ENCODE measurements at regions not wholly inside any gene's neighbourhood (a gene's known extent, or its start where the extent isn't known, plus 50 kb on each side); places are given as distances from the start of the nearest gene placed in this dataset.

DNA sequence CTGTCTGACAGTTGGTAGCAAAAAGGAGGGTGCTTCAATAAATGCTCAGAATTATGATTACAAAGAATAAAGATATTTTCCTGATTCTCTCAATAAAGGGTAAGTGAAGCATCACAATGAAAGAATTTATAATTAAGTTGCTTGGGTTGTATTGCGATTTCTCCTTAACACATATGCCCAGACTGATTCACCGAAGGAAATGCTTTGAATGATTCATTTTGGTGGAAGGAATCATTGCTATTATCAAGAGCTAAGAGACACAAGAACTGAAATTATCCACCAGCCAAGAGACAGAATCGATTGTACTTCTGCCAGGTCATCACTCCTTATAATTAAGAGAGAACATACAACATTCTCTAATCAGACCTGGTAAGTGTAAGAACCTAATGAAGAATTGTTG lies 301.4 kb downstream of the NR4A2 start:
- Mint-ChIP-seq H3K27ac (no peak overlapping the region), H3K36me3 (ENCODE audit: low read depth) (no peaks in the 10 kb centered on the region), H3K4me1 (no peaks in the 10 kb centered on the region), H3K4me3 (no peak overlapping the region), H3K27me3 (ENCODE audit: low read depth, poor library complexity) (no peaks in the 10 kb centered on the region), H3K9me3 (no peaks in the 10 kb centered on the region)
- no peak for TF ChIP-seq CTCF (IDR thresholded peaks at IDR 0.05)
- DNase-seq = no peak

DNA sequence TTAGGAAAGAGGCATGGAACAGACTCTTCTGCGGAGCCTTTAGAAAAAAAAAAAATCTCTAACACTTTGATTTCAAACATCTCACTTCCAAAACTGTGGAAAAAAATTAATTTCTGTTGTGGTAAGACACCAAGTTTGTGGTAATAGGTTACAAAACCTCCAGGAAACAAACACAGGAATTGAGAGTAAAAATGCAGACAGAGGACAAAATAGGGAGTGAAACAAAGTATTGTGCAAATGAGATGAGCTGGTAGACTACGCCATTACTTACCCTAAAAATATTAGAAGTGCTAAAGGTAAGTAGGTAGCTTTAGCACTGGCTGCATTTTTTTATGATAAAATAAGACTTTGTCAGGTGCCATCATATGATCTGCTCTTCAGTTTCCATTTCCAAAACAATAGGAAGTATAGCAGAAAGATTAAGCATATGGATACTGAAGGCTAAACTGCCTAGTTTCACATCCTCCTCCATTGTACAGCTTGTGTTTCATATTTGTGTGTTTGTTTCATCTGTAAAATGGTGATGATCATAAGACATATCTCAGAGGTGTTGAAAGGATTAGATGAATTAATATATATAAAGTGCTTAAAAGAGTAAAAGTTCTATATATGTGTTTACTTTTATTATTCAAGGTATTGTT lies 309.2 kb downstream of the NR4A2 start:
- no peak for DNase-seq
- Mint-ChIP-seq H3K36me3 (ENCODE audit: low read depth) (no peaks in the 10 kb centered on the region), H3K4me1 (no peaks in the 10 kb centered on the region), H3K27ac (no peak overlapping the region), H3K4me3 (no peak overlapping the region), H3K27me3 (ENCODE audit: low read depth, poor library complexity) (no peaks in the 10 kb centered on the region), H3K9me3 (no peaks in the 10 kb centered on the region)
- TF ChIP-seq CTCF (IDR thresholded peaks at IDR 0.05) = no peak

- H3K36me3 Mint-ChIP-seq (ENCODE audit: low read depth) = no peaks in the 10 kb centered on the region
- TF ChIP-seq CTCF (IDR thresholded peaks at IDR 0.05) = no peak
- H3K4me1 Mint-ChIP-seq = no peaks in the 10 kb centered on the region
- no peak overlapping the region for H3K27ac Mint-ChIP-seq
- DNase-seq = no peak
- H3K27me3 Mint-ChIP-seq (ENCODE audit: low read depth, poor library complexity) = no peaks in the 10 kb centered on the region
- no peaks in the 10 kb centered on the region for H3K9me3 Mint-ChIP-seq
- no peak overlapping the region for H3K4me3 Mint-ChIP-seq
Measured at GRCh38 chr2:156021146-156022040, 311.1 kb downstream of the NR4A2 start.

- H3K27me3 Mint-ChIP-seq (ENCODE audit: low read depth, poor library complexity) = no peaks in the 10 kb centered on the region
- H3K36me3 Mint-ChIP-seq (ENCODE audit: low read depth) = no peaks in the 10 kb centered on the region
- H3K27ac Mint-ChIP-seq = no peak overlapping the region
- no peak for DNase-seq
- H3K4me3 Mint-ChIP-seq = no peak overlapping the region
- TF ChIP-seq CTCF (IDR thresholded peaks at IDR 0.05) = no peak
- H3K9me3 Mint-ChIP-seq = no peaks in the 10 kb centered on the region
- H3K4me1 Mint-ChIP-seq = no peaks in the 10 kb centered on the region
Measured at GRCh38 chr2:156019341-156019740, 313.2 kb downstream of the NR4A2 start.

DNA sequence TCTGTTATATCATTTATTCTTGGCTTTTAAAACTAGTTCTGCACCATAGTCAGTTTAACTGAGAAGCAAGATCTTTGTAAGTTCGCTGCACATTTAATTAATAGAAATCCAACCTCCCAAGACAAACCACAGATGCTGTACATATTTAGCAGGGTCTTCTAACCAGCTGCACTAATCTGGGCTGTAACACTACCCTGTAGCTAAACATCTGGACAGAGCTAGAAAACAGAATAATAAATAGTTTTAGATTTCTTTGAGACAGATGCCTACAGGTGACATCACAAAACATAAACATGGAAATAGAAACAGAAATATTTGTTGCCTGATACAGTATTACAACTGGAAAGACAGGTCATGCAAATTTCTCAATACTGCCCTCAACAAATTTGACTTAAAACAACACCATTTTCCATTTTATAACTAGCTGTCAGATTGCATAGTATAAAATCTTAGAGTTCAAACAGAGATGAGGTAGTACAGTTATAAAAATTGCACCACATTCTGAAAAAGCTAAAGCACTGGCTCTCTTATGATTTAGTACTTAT lies 315.1 kb downstream of the NR4A2 start:
- Mint-ChIP-seq H3K4me3 (no peak overlapping the region), H3K27ac (no peak overlapping the region), H3K4me1 (no peaks in the 10 kb centered on the region), H3K27me3 (ENCODE audit: low read depth, poor library complexity) (no peaks in the 10 kb centered on the region), H3K36me3 (ENCODE audit: low read depth) (no peaks in the 10 kb centered on the region), H3K9me3 (no peaks in the 10 kb centered on the region)
- no peak for TF ChIP-seq CTCF (IDR thresholded peaks at IDR 0.05)
- DNase-seq = no peak
